Upper lobe of left lung (tissue), 6 donors: ENCODE measurements at regions not wholly inside any gene's neighbourhood (a gene's known extent, or its start where the extent isn't known, plus 50 kb on each side); places are given as distances from the start of the nearest gene placed in this dataset.
A peak's percentile ranks its signal among the peaks of the same experiment; 100 is the strongest.

Experiments
- ATAC-seq, 2 donors: fragments of 200-7000 bp; cut with Tn5 transposase; one replicate each; pipeline ENCODE4 v1.9.1; 2022; ENCODE audit warnings: mild to moderate bottlenecking in 2 of 2, moderate library complexity in 2 of 2; ENCODE audit not compliant: low FRiP score in 2 of 2
- DNase-seq, 2 donors: peaks; one replicate each; pipeline ENCODE4 v3.0.0-alpha.2; 2019 to 2020
- H3K27ac ChIP-seq, 4 donors: fragments of 200-600 bp; sonication (generic); one replicate each; pipeline ENCODE4 v1.5.1; 2016 to 2019
- H3K27me3 ChIP-seq, 4 donors: fragments of 200-600 bp; sonication (generic); one replicate each; pipeline ENCODE4 v1.5.1; 2017 to 2019
- H3K36me3 ChIP-seq, 4 donors: fragments of 200-600 bp; sonication (generic); one replicate each; pipeline ENCODE4 v1.5.1; 2016 to 2019
- H3K4me1 ChIP-seq, 4 donors: fragments of 200-600 bp; sonication (generic); one replicate each; pipeline ENCODE4 v1.5.1; 2018 to 2019
- H3K4me3 ChIP-seq, 4 donors: fragments of 200-600 bp; sonication (generic); one replicate each; pipeline ENCODE4 v1.5.1; 2017 to 2019; ENCODE audit warnings: mild to moderate bottlenecking in 2 of 4, moderate library complexity in 1 of 4
- H3K9me3 ChIP-seq, 4 donors: fragments of 200-600 bp; sonication (generic); one replicate each; pipeline ENCODE4 v1.5.1; 2018 to 2019
- CTCF ChIP-seq, 6 experiments: fragments of 450-650 bp in 4 of 6; fragments of 200-600 bp in 2 of 6; sonication (generic) in 2 of 6; IDR thresholded peaks; one replicate each; pipeline ENCODE4 v1.5.1; 2016 to 2019; ENCODE audit warnings: antibody characterized with exemption in 6 of 6
- EP300 ChIP-seq, 4 donors: sonication (generic); formaldehyde crosslinking; IDR thresholded peaks; one replicate each; pipeline ENCODE4 v1.5.1; 2017; ENCODE audit warnings: antibody characterized with exemption in 4 of 4, control low read depth in 2 of 4
- POLR2A ChIP-seq, 4 donors: fragments of 450-650 bp; IDR thresholded peaks; one replicate each; pipeline ENCODE4 v1.5.1; 2016 to 2017; ENCODE audit warnings: antibody characterized with exemption in 4 of 4, mild to moderate bottlenecking in 2 of 4
- POLR2AphosphoS5 ChIP-seq, 2 donors: sonication (generic); formaldehyde crosslinking; IDR thresholded peaks; one replicate each; pipeline ENCODE4 v1.5.1; 2017; ENCODE audit warnings: antibody characterized with exemption in 2 of 2
- WGBS, 2 donors: methylation state at CpG; one replicate each; pipeline ENCODE4 v1.1.5; 2017 to 2018; 5-methylcytosine and 5-hydroxymethylcytosine counted together
- donor health status: DM: no; HTN: no; CAD: no; lungs with moderate emphysema.
- donor health status: DM: no; HTN: yes; CAD: no; lungs with severe emphysema.

DNA sequence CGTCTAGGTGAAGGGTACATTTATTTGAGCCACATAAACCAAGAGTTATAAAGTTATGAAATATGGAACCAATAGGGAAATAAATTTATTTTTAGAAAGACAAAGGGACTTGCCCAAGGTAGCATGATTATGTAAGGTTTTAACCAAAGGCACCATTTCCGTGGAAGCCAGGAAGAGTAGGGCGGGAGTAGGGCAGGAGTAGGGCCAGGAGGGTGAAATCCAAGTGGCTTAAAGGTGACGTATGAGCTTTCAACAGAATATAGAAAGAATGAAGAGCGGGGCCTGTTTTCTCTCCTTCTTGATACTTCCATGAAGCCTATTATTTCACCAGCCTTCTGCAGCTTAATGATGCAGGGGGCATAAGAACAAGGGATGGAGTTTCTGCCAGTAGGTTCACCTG lies 91.7 kb upstream of the PNPLA4 start:
- DNase-seq (no peak), ATAC-seq (no peak)
- Histone ChIP-seq H3K27me3 (no peaks in the 10 kb centered on the region), H3K27ac (no peak overlapping the region), H3K9me3 (no peaks in the 10 kb centered on the region), H3K4me3 (no peak overlapping the region), H3K4me1 (no peaks in the 10 kb centered on the region), H3K36me3 (no peaks in the 10 kb centered on the region)
- TF ChIP-seq CTCF (IDR thresholded peaks at IDR 0.05) (no peak), POLR2A (IDR thresholded peaks at IDR 0.05) (no peak), EP300 (IDR thresholded peaks at IDR 0.05) (no peak), POLR2AphosphoS5 (IDR thresholded peaks at IDR 0.05) (no peak)
- WGBS, 2 donors: 85 to 95% methylated on average over 5 of the region's 5 CpGs

- Histone ChIP-seq H3K36me3 (no peaks in the 10 kb centered on the region), H3K4me3 (no peak overlapping the region), H3K27me3 (no peaks in the 10 kb centered on the region), H3K9me3 (no peaks in the 10 kb centered on the region), H3K4me1 (no peaks in the 10 kb centered on the region), H3K27ac (no peak overlapping the region)
- TF ChIP-seq EP300 (IDR thresholded peaks at IDR 0.05) (no peak), CTCF (IDR thresholded peaks at IDR 0.05) (no peak), POLR2A (IDR thresholded peaks at IDR 0.05) (no peak), POLR2AphosphoS5 (IDR thresholded peaks at IDR 0.05) (no peak)
- 65 to 80% methylated on average over 4 of the region's 4 CpGs for WGBS, 2 donors
- no peak for DNase-seq
- no peak for ATAC-seq
Observed at GRCh38 chrX:8010105-8010504, 82.9 kb upstream of the PNPLA4 start.

- Histone ChIP-seq H3K4me3 (no peak overlapping the region), H3K36me3 (no peaks in the 10 kb centered on the region), H3K4me1 (no peaks in the 10 kb centered on the region), H3K27me3 (no peaks in the 10 kb centered on the region), H3K9me3 (no peaks in the 10 kb centered on the region), H3K27ac (peak overlapping the region in 2 of 4 donors; percentile 11 to 26)
- ATAC-seq (no peak), DNase-seq (no peak)
- 60 to 75% methylated on average over 2 of the region's 2 CpGs for WGBS, 2 donors
- TF ChIP-seq EP300 (IDR thresholded peaks at IDR 0.05): no peak
- no peak for TF ChIP-seq POLR2A (IDR thresholded peaks at IDR 0.05)
- TF ChIP-seq CTCF (IDR thresholded peaks at IDR 0.05): no peak
- TF ChIP-seq POLR2AphosphoS5 (IDR thresholded peaks at IDR 0.05): no peak
Observed at GRCh38 chrX:8005678-8006347, 78.6 kb upstream of the PNPLA4 start.

- no peak overlapping the region for H3K4me3 ChIP-seq
- no peak overlapping the region for H3K27ac ChIP-seq
- 92 to 100% methylated on average over 3 to 19 of the region's 29 CpGs for WGBS, 2 donors
- DNase-seq (peak in 1 of 2 donors; percentile 39), ATAC-seq (no peak)
- no peaks in the 10 kb centered on the region for H3K9me3 ChIP-seq
- no peaks in the 10 kb centered on the region for H3K27me3 ChIP-seq
- no peak for TF ChIP-seq POLR2A (IDR thresholded peaks at IDR 0.05)
- TF ChIP-seq CTCF (IDR thresholded peaks at IDR 0.05): no peak
- no peak for TF ChIP-seq EP300 (IDR thresholded peaks at IDR 0.05)
- TF ChIP-seq POLR2AphosphoS5 (IDR thresholded peaks at IDR 0.05): no peak
- no peaks in the 10 kb centered on the region for H3K36me3 ChIP-seq
- no peaks in the 10 kb centered on the region for H3K4me1 ChIP-seq
Observed at GRCh38 chrX:8003147-8003883, 76.1 kb upstream of the PNPLA4 start.
